Caco-2 (cell line): ENCODE measurements at regions not wholly inside any gene's neighbourhood (a gene's known extent, or its start where the extent isn't known, plus 50 kb on each side); places are given as distances from the start of the nearest gene placed in this dataset.
A peak's percentile ranks its signal among the peaks of the same experiment; 100 is the strongest.
"Not testable (repeated sequence)": the region's sequence is repeated elsewhere in the genome, so short reads cannot be mapped to it uniquely, and the experiment has no call there.

Experiments
- BruUV-seq: library from RNA; stranded (reverse); fragments of 400-500 nt; replicated peaks from 2 replicates; lab custom pipeline; 2021; lab: Mats Ljungman, UMichigan
- CTCF ChIA-PET: fragments of 300-600 bp; sonication (Branson Sonifier 250); formaldehyde crosslinking; loops from one replicate; lab custom pipeline; 2022; ENCODE audit warnings: antibody characterized with exemption; lab: Charles Lee
- POLR2A ChIA-PET: fragments of 300-600 bp; sonication (Branson Sonifier 250); formaldehyde crosslinking; loops from one replicate; lab custom pipeline; 2022; ENCODE audit warnings: antibody characterized with exemption; lab: Charles Lee
- DNase-seq, 2 experiments: peaks; one replicate each; pipeline versions ENCODE4 v3.0.0 to v3.0.0-alpha.2; 2020 to 2022
- H3K27me3 ChIP-seq: replicated peaks from 2 replicates; pipeline ENCODE4 v1.6.0; 2011; ENCODE audit warnings: low read length; ENCODE audit not compliant: control insufficient read depth, insufficient read depth
- H3K36me3 ChIP-seq: 2 replicates; pipeline ENCODE4 v1.5.1; 2011; ENCODE audit warnings: low read length; ENCODE audit not compliant: control insufficient read depth, insufficient read depth
- H3K4me1 ChIP-seq: fragments of 250-450 bp; sonication (Bioruptor Pico); 2 replicates; pipeline ENCODE4 v1.5.1; 2020; ENCODE audit warnings: mild to moderate bottlenecking
- H3K4me3 ChIP-seq: 2 replicates; pipeline ENCODE4 v1.5.1; 2011; ENCODE audit warnings: low read depth, mild to moderate bottlenecking, control low read depth, low read length
- H3K9me3 ChIP-seq: fragments of 250-450 bp; sonication (Bioruptor Pico); 2 replicates; pipeline ENCODE4 v1.5.1; 2020; ENCODE audit warnings: mild to moderate bottlenecking, moderate library complexity
- H3K27ac Mint-ChIP-seq: one replicate; pipeline ENCODE4 v1.8.0; 2022; ENCODE audit warnings: mixed read lengths; ENCODE audit not compliant: unreplicated experiment
- H3K27me3 Mint-ChIP-seq: one replicate; pipeline ENCODE4 v1.8.0; 2022; ENCODE audit warnings: mixed read lengths; ENCODE audit not compliant: insufficient read depth, unreplicated experiment
- H3K36me3 Mint-ChIP-seq: one replicate; pipeline ENCODE4 v1.8.0; 2022; ENCODE audit warnings: mild to moderate bottlenecking, mixed read lengths; ENCODE audit not compliant: insufficient read depth, unreplicated experiment
- H3K4me1 Mint-ChIP-seq: one replicate; pipeline ENCODE4 v1.8.0; 2022; ENCODE audit warnings: low read depth, mixed read lengths; ENCODE audit not compliant: unreplicated experiment
- H3K4me3 Mint-ChIP-seq: one replicate; pipeline ENCODE4 v1.8.0; 2022; ENCODE audit warnings: mild to moderate bottlenecking, moderate library complexity, mixed read lengths; ENCODE audit not compliant: unreplicated experiment
- H3K9me3 Mint-ChIP-seq: one replicate; pipeline ENCODE4 v1.8.0; 2022; ENCODE audit warnings: mixed read lengths; ENCODE audit not compliant: unreplicated experiment
- CTCF ChIP-seq, 2 experiments: fragments of 200-600 bp in 1 of 2; IDR thresholded peaks; 1 replicate in 1 of 2; 2 replicates in 1 of 2; pipeline versions ENCODE4 v1.5.1 to v1.8.0; 2011 to 2022; ENCODE audit warnings: antibody characterized with exemption in 1 of 2, control low read depth in 1 of 2, inconsistent platforms in 1 of 2, low read depth in 1 of 2, low read length in 1 of 2, mild to moderate bottlenecking in 1 of 2, moderate library complexity in 1 of 2; ENCODE audit not compliant: insufficient read depth in 1 of 2, severe bottlenecking in 1 of 2, unreplicated experiment in 1 of 2
- intact Hi-C: fragments of 100-400 bp; cut with micrococcal nuclease; formaldehyde crosslinking; loops from one replicate; pipeline ENCODE4 v1.10.0; 2022; ENCODE audit not compliant: unreplicated experiment

GRCh38 chrX:73943693-73944562 is 91.4 kb upstream of the XIST start:
- H3K9me3 ChIP-seq: no peaks in the 10 kb centered on the region
- no peaks in the 10 kb centered on the region for H3K27me3 ChIP-seq
- DNase-seq: peak; percentile 83 to 89
- no peaks in the 10 kb centered on the region for H3K27me3 Mint-ChIP-seq
- H3K9me3 Mint-ChIP-seq: no peaks in the 10 kb centered on the region
- ChIA-PET POLR2A (interaction anchor here (0.7 kb wide), 1 partner anchor 45 kb away, joined by 3 read pairs; no protein-coding TSS in a partner anchor), CTCF (no interaction called here)
- peak overlapping the region; percentile 86 for H3K4me3 Mint-ChIP-seq
- peak overlapping the region; percentile 63 for H3K4me3 ChIP-seq
- TSS peak; percentile 99 for BruUV-seq
- no peaks in the 10 kb centered on the region for H3K4me1 Mint-ChIP-seq
- H3K27ac Mint-ChIP-seq: peak overlapping the region; percentile 97
- 0 out of 2 replicates have a peak, but pooled peaks cover 4% of the 10 kb centered on the region for H3K4me1 ChIP-seq
- intact Hi-C loops: loop anchor here (5.0 kb wide), 1 partner anchor 87 kb away; no protein-coding TSS in a partner anchor
- peaks cover 7% of the 10 kb centered on the region for H3K36me3 Mint-ChIP-seq
- no peak for TF ChIP-seq CTCF (IDR thresholded peaks at IDR 0.05; ENCODE audit: insufficient read depth in 1 of 2, low read depth in 1 of 2, low read length in 1 of 2, severe bottlenecking in 1 of 2, unreplicated experiment in 1 of 2)
- no peaks in the 10 kb centered on the region for H3K36me3 ChIP-seq

- Mint-ChIP-seq H3K27me3 (no peaks in the 10 kb centered on the region), H3K9me3 (no peaks in the 10 kb centered on the region), H3K4me1 (no peaks in the 10 kb centered on the region), H3K4me3 (no peak overlapping the region), H3K27ac (no peak overlapping the region), H3K36me3 (no peaks in the 10 kb centered on the region)
- H3K4me1 ChIP-seq: 0 out of 2 replicates have a peak, but pooled peaks cover 4% of the 10 kb centered on the region
- DNase-seq: no peak
- no peaks in the 10 kb centered on the region for H3K9me3 ChIP-seq
- no peaks in the 10 kb centered on the region for H3K36me3 ChIP-seq
- ChIA-PET CTCF (no interaction called here), POLR2A (no interaction called here)
- H3K27me3 ChIP-seq: no peaks in the 10 kb centered on the region
- BruUV-seq: no TSS peak
- intact Hi-C loops: loop anchor here (5.0 kb wide), 1 partner anchor 84 kb away; no protein-coding TSS in a partner anchor
- H3K4me3 ChIP-seq: no peak overlapping the region
- no peak for TF ChIP-seq CTCF (IDR thresholded peaks at IDR 0.05; ENCODE audit: insufficient read depth in 1 of 2, low read depth in 1 of 2, low read length in 1 of 2, severe bottlenecking in 1 of 2, unreplicated experiment in 1 of 2)
Measured at GRCh38 chrX:73940893-73941470, 88.5 kb upstream of the XIST start.

- H3K4me3 ChIP-seq, POLR2A ChIA-PET, H3K36me3 Mint-ChIP-seq, H3K4me1 Mint-ChIP-seq, CTCF ChIA-PET, H3K27ac Mint-ChIP-seq, H3K9me3 Mint-ChIP-seq, H3K27me3 Mint-ChIP-seq, H3K4me1 ChIP-seq, H3K9me3 ChIP-seq, BruUV-seq, intact Hi-C loops, H3K27me3 ChIP-seq, H3K36me3 ChIP-seq: not testable (repeated sequence)
- H3K4me3 Mint-ChIP-seq: peak overlapping the region; percentile 35
- peak; percentile 74 to 83 for DNase-seq
Measured at GRCh38 chrX:73937843-73938242, 85.3 kb upstream of the XIST start.
